Stimulated activated CD8-positive, alpha-beta memory T cell treated with anti-CD3 and anti-CD28 coated beads, Interleukin-7, amount 100 ng/mL, for 4 hours (primary cell): ENCODE measurements at regions not wholly inside any gene's neighbourhood (a gene's known extent, or its start where the extent isn't known, plus 50 kb on each side); places are given as distances from the start of the nearest gene placed in this dataset.
"Not testable (repeated sequence)": the region's sequence is repeated elsewhere in the genome, so short reads cannot be mapped to it uniquely, and the experiment has no call there.

ENCODE experiments used
- DNase-seq, 2 donors: peaks; one replicate each; pipeline ENCODE4 v3.0.0-alpha.2; 2020; ENCODE audit warnings: low read depth in 2 of 2

DNA sequence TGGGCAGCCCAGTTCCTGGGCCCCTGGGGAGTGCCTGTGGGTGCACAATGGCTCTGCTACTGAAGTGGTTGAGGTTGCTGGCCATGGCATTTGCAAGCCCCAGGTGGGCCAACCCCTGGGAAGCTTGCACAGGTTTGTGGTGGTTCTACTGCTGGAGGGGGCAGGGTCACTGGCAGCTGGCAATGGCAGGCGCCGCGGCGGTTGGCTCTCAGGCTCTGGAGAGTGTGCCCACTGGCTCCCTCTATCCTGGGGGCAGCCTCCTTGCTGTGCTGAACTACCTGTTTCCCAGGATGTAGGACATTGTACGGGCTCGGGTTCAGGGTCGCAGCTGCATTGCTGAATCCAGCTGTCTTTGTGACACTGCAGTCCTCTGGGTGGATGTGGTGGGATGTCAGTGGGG lies 180.2 kb upstream of the HES1 start:
- no peak for DNase-seq

DNA sequence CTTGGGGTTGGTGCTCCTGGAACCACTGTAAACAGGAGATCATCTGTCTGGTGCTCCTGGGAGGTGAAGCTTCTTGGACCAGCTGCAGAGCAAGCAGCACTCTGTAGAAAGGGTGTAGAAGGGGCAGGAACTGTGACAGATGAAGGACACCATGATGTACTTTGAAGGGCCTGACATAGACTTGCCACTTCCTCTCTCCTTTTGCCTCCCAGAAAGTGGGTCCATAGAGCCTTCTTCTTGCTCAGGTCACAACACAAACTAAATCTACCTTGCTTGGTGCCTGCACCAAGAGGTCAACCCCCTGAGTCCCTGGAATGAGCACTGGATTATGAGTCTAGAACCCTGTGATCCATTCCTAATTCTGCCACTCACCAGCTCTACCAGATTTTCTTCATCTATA lies 176.1 kb upstream of the HES1 start:
- DNase-seq = no peak

DNA sequence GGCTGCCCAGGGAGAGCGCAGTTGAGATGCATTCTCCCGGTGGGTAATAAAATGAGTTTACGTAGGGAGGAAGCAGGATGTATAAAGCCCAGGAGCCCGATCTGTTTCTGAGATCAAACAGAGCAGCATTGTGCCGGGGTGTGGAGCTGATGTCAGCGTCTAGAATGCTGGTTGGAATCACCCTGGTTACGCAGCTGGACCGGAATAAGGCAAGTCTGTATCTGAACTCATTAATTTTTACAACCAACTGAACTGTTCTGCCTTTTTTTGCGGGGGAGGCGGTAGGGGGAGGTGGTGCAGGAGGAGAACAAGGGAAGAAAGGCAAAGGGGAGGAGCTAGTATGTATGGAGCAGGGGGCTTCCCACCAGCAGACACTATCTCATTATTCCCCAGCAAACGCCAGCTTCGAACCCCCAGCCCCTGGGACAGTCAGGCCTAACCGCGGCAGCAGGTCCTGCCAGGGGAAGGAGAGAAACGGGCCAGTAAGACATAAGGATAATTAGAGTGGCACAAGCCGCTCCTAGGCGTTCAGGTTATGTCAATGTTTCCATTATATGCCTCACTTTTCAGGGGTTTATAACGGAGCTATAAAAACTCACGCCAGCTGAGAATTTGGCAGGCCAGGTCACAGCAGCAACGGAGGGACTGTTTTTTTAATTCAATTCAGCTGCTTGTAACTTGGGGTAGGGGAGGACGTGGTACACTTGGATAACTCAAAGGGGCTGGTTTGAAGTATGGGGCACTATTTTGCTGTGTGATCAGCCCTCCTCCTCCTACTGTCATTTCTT lies 175.3 kb upstream of the HES1 start:
- DNase-seq = no peak

DNA sequence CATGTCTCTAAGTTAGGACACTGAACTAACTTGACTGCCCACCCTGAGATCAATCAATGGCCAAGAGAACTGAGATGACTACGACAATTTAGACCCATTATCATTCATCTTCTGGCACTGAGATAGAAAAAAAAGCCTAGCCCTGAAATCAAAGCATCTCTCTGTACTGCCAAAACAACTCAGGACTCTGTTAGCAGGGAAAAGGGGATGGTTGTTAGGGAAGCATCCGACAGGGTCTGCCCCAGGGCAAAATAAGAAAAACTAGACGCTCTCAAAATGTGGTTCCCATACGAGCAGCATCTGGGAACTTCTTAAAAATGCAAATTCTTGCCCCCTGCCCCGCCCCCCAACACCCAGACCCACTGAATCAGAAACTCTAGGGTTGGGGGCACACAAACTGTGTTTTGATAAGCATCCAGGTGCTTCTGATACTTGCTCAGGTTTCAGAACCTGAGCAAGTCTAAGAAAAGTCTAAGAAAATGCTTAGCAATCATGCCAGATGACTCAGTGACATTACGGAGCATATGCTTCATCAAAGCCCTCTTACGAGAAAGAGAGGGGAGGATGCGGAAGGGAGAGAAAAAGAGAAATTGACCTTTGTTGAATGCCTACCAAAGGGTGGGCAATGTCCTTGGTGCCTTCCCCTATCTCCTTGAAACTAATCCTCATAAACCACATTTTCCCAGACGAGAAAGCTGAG lies 172.8 kb upstream of the HES1 start:
- no peak for DNase-seq

DNA sequence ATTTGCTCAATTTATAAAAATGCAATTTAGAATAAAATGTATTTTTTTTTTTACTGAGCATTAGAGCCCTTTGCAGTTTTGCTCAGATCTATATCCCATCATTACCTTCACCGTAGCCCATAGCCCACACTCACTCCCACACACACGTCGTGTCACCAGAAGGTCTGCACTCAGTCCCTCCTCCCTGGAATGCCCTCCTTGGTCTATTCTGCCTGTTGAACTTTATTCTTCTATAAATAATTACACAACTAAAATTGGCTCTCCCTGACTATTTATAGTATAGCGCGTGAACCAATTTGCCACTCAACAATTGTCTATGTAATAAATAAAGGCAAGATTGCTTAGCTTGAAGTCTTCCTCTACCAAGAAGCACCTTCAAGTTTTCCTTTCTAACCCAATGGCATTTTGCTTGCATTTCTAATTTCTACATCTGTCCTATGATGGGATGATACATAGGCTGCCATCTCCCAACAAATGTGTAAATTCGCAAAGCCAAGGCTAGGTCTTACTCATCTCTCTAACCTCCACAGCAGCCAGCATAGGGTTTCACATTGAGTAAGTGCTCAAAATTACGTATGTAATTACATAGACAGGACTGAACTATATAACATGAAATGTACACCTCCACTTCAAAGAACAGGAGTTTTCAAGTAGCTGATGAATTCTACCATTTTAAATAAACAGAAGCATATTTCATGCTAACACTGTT lies 172.0 kb upstream of the HES1 start:
- no peak for DNase-seq

DNA sequence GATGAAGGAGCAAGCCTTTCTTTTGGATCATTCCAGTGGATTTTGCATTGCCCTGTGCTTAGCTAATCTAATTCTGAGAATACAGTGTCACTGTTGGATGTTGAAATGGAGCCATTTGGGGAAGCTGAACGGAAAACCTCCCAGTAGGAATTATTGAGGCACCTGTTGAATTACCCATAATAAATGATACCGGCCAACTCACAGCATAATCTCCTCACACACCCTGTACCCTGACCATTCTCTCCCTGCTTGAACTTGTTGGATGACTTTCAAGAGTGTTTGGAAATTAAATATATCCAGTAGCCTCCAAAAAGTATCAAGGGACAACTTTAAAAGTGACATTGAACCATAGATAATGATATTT lies 171.4 kb upstream of the HES1 start:
- no peak for DNase-seq

DNA sequence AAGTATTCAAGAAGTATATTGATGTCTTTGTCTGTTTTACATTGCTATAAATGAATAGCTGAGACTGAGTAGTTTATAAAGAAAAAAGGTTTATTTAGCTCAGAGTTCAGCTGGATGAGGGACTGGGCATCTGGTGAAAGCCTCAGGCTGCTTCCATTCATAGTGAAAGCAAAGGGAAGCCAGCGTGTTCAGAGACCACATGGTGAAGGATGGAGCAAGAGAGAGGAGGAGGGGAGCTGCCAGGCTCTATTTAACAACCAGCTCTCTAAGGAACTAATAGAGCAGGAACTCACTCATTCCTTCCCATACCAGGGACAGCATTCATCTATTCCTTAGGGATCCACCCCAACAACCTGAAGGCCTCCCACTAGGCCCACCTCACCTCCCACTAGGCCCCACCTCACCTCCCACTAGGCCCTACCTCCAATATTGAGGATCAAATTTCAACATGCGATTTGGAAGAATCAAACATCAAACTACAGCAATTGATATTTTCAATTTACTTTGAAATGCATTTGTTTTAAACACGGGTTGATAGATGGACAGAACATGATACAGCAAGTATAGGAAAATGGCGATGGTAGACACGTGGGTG lies 167.5 kb upstream of the HES1 start:
- no peak for DNase-seq

DNA sequence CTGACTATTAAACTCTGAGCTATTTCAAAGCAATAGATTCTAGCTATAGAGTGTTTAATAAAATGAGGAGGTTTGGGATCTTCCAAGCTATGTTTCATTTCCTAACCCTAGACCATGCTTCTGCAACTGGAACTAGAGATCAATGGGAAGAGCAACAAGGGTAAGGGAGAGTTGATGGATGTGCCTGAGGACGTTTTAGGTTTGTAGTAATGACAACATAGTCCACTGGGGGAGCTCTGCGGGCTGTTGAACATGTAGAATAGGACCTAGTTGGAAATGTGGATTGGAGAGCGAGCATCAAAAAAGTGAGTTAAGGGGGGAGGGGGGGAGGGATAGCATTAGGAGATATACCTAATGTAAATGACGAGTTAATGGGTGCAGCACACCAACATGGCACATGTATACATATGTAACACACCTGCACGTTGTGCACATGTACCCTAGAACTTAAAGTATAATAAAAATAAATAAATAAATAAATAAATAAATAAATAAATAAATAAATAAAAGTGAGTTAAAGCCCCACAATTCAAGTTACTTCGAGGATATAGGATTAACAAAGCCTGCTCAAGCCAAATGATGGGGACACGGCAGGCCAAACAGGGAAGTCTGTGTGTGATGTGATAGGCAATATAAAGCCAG lies 165.7 kb upstream of the HES1 start:
- not testable (repeated sequence) for DNase-seq

DNA sequence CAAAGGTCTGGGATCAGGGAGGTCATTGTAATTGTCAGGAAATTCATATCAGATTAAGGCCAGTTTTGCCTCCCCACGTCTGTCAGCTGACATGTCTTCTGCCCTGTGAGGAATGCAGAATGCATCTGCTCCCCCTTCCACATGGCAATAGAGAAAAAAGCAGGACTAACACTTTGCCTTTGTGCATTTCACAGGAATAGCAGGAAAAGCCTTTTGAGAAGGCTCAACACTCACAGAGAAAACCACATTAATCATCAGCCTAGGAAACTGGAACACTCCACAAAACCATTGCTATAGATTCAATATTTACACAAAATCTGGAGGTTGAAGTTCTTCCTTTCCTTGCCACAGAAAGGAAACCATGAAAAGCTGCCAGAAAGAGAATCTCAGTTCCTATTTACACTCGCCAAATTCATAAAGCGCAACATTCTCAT lies 165.2 kb upstream of the HES1 start:
- DNase-seq = no peak

DNA sequence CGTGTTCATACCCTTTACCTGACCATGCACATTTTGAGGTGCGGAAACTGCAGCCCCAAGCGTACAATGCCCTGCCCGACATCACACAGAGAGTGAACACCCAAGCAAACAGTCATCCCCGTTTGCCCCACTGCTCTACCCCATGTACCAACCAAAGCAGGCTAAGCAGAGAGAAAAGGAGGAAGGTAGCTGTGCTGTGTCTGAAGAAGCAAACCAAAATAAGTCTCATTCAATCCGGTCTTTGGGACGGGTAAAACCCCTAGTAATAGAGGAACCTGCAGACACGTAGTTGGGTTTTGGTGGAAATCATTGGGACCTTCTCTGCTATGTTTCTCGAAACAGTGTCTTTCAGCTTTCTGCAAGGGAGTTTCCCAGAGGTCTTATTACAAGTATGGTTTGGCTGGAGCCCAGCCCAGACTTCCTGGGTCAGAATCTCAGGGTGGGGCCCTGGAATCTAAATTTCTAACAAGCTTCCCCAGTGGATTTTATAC lies 164.6 kb upstream of the HES1 start:
- no peak for DNase-seq

DNA sequence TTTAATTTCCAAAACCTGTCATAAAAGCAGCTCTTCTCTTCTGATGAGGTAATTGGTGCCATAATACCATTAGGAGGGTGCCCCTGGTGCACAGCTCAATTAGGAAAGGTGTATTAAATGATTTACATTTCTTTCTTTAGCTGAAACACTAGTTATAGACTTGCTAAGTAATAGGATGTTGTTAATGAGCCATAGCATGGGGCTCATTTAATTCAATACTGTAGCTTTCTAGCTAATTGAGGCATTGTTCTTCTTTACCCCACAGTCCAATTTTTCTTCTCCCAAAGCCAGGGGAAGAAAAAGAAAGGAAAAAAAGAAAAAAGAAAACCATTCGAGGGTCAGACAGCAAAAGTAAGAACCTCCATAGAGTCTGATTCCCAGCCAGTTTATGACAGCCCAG lies 164.0 kb upstream of the HES1 start:
- DNase-seq = no peak

DNA sequence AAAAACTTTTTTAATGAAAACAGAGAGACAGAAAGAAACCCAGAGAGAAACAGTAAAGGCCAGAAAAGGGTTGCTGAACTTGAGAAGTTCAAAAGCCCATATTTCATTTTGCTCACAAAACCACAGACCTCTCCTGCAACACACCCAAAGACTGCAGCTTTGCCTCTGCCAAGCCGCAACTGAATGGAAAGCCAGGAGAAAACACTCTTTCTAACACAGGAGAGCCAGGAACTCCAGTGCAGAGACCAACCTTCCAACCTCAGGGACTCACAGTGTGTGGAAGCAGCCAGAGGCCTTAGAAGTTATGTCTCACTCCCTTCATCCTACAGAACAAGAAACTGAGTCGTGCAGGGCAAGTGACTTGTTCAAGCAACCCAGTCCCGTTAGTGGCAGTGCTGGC lies 163.1 kb upstream of the HES1 start:
- DNase-seq = no peak

DNA sequence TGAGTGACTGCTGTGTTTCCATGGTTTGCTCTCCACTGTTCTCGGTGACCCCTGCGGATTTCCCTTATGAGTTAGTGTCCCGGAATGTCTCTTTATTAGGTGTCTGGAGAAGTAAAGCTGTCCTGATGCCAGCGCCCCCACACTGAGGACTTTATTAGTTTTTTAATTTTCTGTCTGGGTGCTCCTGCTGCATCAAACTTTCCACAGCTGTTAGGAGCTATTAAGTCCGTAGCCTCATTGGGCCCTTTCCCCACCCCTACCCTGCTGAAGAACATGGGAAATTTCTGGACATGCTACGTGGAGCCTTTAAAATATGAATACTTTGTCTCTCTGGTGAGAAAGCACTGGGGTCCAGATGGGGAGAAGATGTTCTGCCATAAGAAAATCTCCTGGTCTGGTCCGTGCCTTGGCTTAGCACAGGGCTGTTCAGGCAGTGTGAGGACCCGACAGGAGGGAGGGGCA lies 161.7 kb upstream of the HES1 start:
- no peak for DNase-seq

DNA sequence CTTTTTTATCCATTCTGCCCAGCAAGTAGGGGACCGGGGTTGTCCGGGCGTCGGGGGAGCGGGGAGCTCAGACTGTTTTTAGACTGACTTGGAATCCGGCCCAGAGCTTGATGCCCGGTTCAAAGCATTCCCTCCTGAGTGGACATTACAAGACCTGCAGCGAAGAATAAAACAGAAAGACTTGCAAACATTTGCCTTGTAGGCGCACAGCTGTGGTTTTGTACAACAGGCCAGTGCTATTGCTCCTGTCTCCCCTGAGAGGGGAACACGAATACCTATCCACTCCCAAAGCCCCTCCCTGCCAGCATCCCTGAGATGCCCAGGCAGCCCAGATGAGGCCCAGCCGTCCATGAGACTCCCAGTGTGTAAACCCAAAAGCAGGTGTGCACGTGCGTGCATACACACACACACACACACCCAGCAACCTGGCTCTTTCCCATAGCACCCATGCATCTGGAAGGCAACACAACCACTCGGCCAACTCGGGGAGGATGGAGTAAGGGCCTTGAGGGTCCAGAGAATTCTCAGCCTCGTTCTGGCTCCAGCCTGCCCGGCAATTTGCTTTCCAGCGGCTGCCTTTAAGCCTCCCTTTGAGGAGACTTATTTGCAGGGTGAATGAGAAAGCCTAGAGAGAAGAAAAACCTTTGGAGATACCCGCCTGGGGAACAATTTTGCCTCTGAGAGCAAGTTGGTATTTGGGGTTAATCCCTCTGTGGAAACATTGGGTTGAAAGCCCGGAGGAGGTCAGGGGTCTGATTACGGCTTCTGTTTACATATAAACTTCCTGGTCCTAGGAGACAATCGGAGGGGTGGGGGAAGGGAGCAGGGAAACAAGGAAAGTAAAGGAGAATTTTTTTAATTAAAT lies 161.0 kb upstream of the HES1 start:
- DNase-seq = no peak

DNA sequence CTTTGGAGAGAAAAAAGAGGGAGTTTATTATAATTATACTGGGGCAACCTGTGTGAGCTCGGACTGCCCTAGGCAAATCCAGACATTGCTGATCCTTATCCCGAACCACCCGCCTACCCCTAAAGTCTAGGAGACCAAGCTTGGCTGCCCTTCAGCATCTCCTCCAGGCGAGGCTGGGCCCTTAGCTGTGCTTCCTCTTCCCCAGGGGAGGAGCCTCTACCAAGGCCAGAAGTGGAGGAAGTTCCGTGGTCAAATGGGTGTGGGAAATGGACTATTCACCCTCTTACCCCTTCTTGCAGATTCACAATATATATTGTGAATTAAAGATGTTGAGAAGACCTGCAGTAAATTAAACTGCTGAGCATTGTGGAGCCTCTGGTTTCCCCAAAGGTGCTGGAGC lies 158.3 kb upstream of the HES1 start:
- no peak for DNase-seq

DNA sequence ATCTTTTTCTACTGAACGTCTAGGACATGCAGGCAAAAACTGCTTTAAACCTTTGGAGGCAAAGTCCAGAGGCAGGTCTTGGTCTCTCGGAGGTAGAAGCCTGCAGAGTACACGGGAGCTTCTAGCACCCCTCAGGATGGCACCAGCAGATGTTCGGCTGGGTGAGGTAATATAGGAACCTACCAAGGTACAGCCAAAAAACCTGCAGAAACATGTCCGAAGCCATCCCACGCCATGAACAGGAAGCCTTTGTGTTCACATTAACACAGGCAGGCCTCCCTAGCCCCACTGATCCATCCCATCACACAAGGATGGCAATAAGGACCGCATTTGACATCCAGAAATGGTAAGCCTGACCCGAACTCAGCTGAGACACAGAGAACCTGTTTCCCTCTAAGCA lies 157.9 kb upstream of the HES1 start:
- no peak for DNase-seq

DNA sequence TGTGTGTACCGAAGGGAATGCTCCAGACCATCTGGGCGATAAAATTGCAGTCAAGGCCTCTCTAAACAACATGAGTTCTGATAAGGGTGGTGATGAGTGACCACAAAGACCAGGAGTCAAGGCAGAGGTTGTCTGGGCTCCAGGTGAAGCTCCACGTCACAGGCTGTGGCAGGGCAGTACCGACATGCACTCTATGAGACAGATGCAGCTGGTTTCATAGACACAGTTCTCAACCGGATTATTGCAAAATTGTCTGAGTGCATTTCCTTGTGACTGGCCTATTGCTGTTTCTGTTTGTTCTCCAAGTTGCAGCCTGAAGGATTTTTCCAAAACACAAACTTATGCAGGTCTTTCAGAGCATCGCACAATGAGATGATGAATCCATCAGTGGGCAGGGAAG lies 157.5 kb upstream of the HES1 start:
- no peak for DNase-seq

DNA sequence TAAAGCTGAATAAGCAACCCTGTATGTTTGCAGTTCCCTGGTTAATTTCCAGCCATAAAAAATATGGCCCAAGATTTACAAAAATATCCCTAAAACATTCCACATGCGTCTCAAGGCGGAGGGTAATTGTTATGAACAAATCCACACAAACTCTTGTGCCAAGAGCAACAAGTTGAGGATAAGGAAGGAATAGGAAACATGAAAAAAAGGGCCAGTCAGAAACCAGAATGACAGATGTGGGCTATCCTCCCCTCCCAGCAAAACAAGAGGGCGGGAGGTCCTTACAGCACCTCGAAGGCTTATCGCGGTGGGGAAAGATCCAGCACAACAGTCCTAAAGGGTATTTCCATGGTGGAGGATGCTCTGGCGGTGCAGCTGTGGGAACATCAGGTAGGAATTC lies 155.6 kb upstream of the HES1 start:
- DNase-seq = no peak

DNA sequence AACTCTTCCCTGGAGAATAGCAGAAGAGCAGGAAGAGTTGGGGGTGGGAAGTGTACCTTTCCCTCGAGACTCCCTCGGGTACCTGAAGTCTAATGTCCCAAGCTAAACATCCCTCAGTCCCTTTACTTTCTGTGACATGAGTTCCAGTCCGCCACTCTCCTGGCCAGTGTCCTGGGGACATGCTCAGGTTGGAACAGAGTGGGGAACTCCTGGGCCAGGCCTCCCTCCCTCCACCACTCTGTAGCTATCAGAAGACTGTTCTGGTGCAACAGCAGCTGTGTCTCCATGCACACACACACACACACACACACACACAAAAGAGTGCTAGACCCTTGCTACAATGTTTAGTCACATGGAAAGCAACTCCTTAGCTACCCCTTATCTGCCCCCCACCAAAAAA lies 155.0 kb upstream of the HES1 start:
- DNase-seq = no peak

DNA sequence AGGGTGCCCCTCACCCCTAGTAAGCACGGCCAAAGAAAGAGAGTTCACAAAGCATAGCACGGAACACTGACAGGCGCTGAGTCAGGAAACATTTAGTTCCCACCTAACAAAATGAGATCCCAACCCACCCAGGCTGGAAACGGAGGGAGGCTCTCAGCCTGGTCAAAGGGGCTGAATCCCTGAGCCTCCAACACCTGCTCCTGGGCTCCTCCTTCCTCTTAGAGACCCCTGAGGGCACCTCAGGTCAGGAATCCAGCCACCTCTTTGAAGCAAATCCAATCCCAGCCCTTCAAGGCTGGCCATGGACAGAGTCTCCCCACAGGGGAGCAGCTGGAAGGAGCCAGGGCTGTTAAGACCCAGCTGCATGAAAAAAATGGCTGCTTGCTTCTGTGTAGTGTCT lies 154.4 kb upstream of the HES1 start:
- no peak for DNase-seq

DNA sequence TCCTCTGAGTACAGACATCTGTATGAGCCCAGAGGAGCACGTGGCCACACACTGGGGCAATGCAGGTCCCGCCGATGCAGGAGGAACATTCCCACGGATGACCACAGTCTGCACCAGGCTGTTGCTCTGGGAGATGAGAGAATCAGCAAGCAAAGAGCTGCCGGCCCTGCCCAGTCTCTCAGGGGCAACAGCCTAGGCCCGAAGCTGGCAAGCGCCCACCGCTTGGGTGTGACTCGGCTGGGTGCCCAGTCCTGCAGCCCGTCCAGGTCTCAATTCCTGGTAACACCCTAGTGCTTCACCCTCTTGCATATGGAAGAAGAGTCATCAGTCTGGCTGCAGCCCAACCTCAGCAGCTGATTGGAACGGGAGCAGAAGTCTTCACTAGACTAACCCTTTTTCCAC lies 153.7 kb upstream of the HES1 start:
- no peak for DNase-seq
